H1 (cell line): ENCODE measurements at regions not wholly inside any gene's neighbourhood (a gene's known extent, or its start where the extent isn't known, plus 50 kb on each side); places are given as distances from the start of the nearest gene placed in this dataset.

Experiments
- BRCA1 ChIP-seq: IDR thresholded peaks from 2 replicates; pipeline ENCODE4 v1.6.1; 2012; ENCODE audit warnings: low read depth, low read length, improper control_type of control experiment
- CTBP2 ChIP-seq: IDR thresholded peaks from 2 replicates; pipeline ENCODE4 v1.7.0; 2011; ENCODE audit warnings: borderline replicate concordance, mild to moderate bottlenecking, moderate library complexity, mixed read lengths, low read length; ENCODE audit not compliant: insufficient read depth, insufficient read length
- JUN ChIP-seq: IDR thresholded peaks from 2 replicates; pipeline ENCODE4 v1.6.1; 2011; ENCODE audit warnings: low read depth, mild to moderate bottlenecking, improper control_type of control experiment, low read length
- NANOG ChIP-seq: IDR thresholded peaks from 2 replicates; pipeline ENCODE4 v1.6.1; 2011; ENCODE audit warnings: low read length, low read depth, mild to moderate bottlenecking, inconsistent platforms; ENCODE audit not compliant: insufficient read depth, poor library complexity, severe bottlenecking
- POLR2AphosphoS5 ChIP-seq: IDR thresholded peaks from 2 replicates; pipeline ENCODE4 v1.6.1; 2011; ENCODE audit warnings: low read depth, low read length
- RBBP5 ChIP-seq: IDR thresholded peaks from 2 replicates; pipeline ENCODE4 v1.7.1; 2012; ENCODE audit warnings: low read depth, mild to moderate bottlenecking, inconsistent platforms, low read length, moderate library complexity, borderline replicate concordance
- RXRA ChIP-seq: IDR thresholded peaks from 2 replicates; pipeline ENCODE4 v1.6.1; 2011; ENCODE audit warnings: low read depth, mild to moderate bottlenecking, low read length, moderate library complexity; ENCODE audit not compliant: insufficient read depth
- SP1 ChIP-seq: IDR thresholded peaks from 2 replicates; pipeline ENCODE4 v1.6.1; 2011; ENCODE audit warnings: low read depth, low read length
- SUZ12 ChIP-seq: fragments of 200-600 bp; sonication (generic); IDR thresholded peaks from 2 replicates; pipeline ENCODE4 v1.6.1; 2012; ENCODE audit warnings: mild to moderate bottlenecking, inconsistent platforms, low read length, moderate library complexity, mixed read lengths
- TBP ChIP-seq: IDR thresholded peaks from 2 replicates; pipeline ENCODE4 v1.6.1; 2011; ENCODE audit warnings: low read depth, low read length, improper control_type of control experiment
- USF2 ChIP-seq: IDR thresholded peaks from 2 replicates; pipeline ENCODE4 v1.6.1; 2011; ENCODE audit warnings: low read length, improper control_type of control experiment

GRCh38 chr11:71354394-71355105 is 93.6 kb downstream of the DHCR7 start (continued):
- TF ChIP-seq CTBP2 (no peak), SP1 (no peak), POLR2AphosphoS5 (no peak), USF2 (no peak), RXRA (no peak), JUN (no peak), TBP (no peak), RBBP5 (no peak), NANOG (no peak), BRCA1 (no peak), SUZ12 (no peak)
